Smooth muscle cell (in vitro differentiated cells): ENCODE measurements at regions not wholly inside any gene's neighbourhood (a gene's known extent, or its start where the extent isn't known, plus 50 kb on each side); places are given as distances from the start of the nearest gene placed in this dataset.

Experiments
- DNase-seq: peaks from one replicate; lab custom pipeline; 2025; ENCODE audit not compliant: unreplicated experiment; lab: John Stamatoyannopoulos, UW
- H2AFZ ChIP-seq: fragments of 200-600 bp; sonication (generic); 2 replicates; pipeline ENCODE4 v1.6.0; 2016; ENCODE audit warnings: antibody characterized with exemption, low read depth, mild to moderate bottlenecking
- H3F3A ChIP-seq: fragments of 200-600 bp; sonication (generic); 2 replicates; pipeline ENCODE4 v1.6.0; 2017; ENCODE audit warnings: antibody characterized with exemption, low read depth
- H3K27ac ChIP-seq: fragments of 200-600 bp; sonication (generic); 2 replicates; pipeline ENCODE4 v1.5.1; 2016; ENCODE audit warnings: low read depth, mild to moderate bottlenecking
- H3K27me3 ChIP-seq: fragments of 200-600 bp; sonication (generic); 2 replicates; pipeline ENCODE4 v1.6.1; 2016; ENCODE audit warnings: low read depth, mild to moderate bottlenecking
- H3K36me3 ChIP-seq: fragments of 200-600 bp; sonication (generic); 2 replicates; pipeline ENCODE4 v1.5.1; 2016; ENCODE audit warnings: low read depth
- H3K4me1 ChIP-seq: fragments of 200-600 bp; sonication (generic); 2 replicates; pipeline ENCODE4 v1.5.1; 2016; ENCODE audit warnings: low read depth
- H3K4me2 ChIP-seq: fragments of 200-600 bp; sonication (generic); 2 replicates; pipeline ENCODE4 v1.6.0; 2016; ENCODE audit warnings: mild to moderate bottlenecking
- H3K4me3 ChIP-seq: fragments of 200-600 bp; sonication (generic); 2 replicates; pipeline ENCODE4 v1.5.1; 2016; ENCODE audit warnings: mild to moderate bottlenecking
- H3K79me2 ChIP-seq: fragments of 200-600 bp; sonication (generic); 2 replicates; pipeline ENCODE4 v1.6.0; 2016; ENCODE audit warnings: low read depth, mild to moderate bottlenecking
- H3K9ac ChIP-seq: fragments of 200-600 bp; sonication (generic); 2 replicates; pipeline ENCODE4 v1.6.0; 2016; ENCODE audit warnings: low read depth
- H3K9me3 ChIP-seq: fragments of 200-600 bp; sonication (generic); replicated peaks from 2 replicates; pipeline ENCODE4 v1.5.1; 2016; ENCODE audit warnings: low read depth
- H4K20me1 ChIP-seq: fragments of 200-600 bp; sonication (generic); 2 replicates; pipeline ENCODE4 v1.6.0; 2016; ENCODE audit warnings: low read depth
- WGBS: methylation state at CpG from one replicate; pipeline ENCODE4 v1.1.7; 2016; ENCODE audit warnings: low lambda C conversion rate; 5-methylcytosine and 5-hydroxymethylcytosine counted together
- TF ChIP-seq, protein P1 (sequence below): fragments of 200-600 bp; sonication (generic); IDR thresholded peaks from 2 replicates; pipeline ENCODE4 v1.5.1; 2017; ENCODE audit warnings: borderline replicate concordance, mild to moderate bottlenecking, antibody characterized with exemption; ENCODE audit not compliant: insufficient read depth, poor library complexity, severe bottlenecking

DNA sequence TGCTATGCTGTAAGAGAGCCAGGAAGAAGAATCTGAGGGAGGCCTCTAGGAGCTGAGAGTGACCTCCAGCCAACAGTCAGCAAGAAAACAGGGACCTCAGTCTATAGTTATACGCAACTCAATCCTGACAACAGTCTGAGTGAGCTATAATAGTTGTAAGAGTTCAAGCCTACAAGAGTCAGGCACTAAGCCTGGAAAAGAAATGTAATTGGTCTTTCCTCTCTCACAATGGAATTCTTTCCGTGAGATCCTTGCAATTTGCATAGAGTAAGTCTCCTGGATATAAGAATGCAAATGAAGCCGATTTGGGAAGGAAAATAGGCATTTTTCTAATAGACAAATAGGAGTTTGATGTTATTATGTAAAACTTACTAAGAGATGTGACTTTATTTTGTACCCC is 1332.6 kb upstream of the CELF4 start:
- Histone ChIP-seq H3K27me3 (no peaks in the 10 kb centered on the region), H3F3A (no peaks in the 10 kb centered on the region), H3K36me3 (no peaks in the 10 kb centered on the region), H3K4me2 (no peak overlapping the region), H3K9ac (no peak overlapping the region), H3K79me2 (no peaks in the 10 kb centered on the region), H3K27ac (no peak overlapping the region), H4K20me1 (no peaks in the 10 kb centered on the region), H3K4me1 (no peaks in the 10 kb centered on the region), H3K4me3 (no peak overlapping the region), H2AFZ (no peak overlapping the region), H3K9me3 (no peaks in the 10 kb centered on the region)
- no peak for DNase-seq
- 77% methylated on average over 3 of the region's 3 CpGs for WGBS
- TF ChIP-seq, protein P1, sequence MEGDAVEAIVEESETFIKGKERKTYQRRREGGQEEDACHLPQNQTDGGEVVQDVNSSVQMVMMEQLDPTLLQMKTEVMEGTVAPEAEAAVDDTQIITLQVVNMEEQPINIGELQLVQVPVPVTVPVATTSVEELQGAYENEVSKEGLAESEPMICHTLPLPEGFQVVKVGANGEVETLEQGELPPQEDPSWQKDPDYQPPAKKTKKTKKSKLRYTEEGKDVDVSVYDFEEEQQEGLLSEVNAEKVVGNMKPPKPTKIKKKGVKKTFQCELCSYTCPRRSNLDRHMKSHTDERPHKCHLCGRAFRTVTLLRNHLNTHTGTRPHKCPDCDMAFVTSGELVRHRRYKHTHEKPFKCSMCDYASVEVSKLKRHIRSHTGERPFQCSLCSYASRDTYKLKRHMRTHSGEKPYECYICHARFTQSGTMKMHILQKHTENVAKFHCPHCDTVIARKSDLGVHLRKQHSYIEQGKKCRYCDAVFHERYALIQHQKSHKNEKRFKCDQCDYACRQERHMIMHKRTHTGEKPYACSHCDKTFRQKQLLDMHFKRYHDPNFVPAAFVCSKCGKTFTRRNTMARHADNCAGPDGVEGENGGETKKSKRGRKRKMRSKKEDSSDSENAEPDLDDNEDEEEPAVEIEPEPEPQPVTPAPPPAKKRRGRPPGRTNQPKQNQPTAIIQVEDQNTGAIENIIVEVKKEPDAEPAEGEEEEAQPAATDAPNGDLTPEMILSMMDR, result no peak

DNA sequence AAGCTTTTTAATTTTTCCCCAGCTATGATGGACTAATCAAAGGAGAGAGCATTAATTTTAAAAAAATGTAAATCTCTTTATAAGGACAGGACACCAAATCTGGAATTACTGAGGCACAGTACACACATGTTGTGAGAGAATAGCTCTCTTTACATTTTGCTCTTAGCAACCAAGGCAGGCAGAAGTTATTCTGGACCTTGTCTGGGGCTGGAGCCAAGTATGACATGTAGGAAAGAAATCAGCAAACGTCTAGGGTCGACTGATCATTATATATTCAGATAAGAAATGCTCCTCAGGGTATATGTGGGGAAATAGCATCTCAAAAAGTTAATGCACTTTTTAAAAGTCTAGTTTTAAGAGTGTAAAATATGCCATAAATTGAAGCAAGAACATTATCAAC is 1330.0 kb upstream of the CELF4 start:
- Histone ChIP-seq H3K4me2 (no peak overlapping the region), H3F3A (no peaks in the 10 kb centered on the region), H2AFZ (no peak overlapping the region), H3K27ac (no peak overlapping the region), H4K20me1 (no peaks in the 10 kb centered on the region), H3K27me3 (no peaks in the 10 kb centered on the region), H3K36me3 (no peaks in the 10 kb centered on the region), H3K79me2 (no peaks in the 10 kb centered on the region), H3K4me3 (no peak overlapping the region), H3K4me1 (no peaks in the 10 kb centered on the region), H3K9ac (no peak overlapping the region), H3K9me3 (no peaks in the 10 kb centered on the region)
- TF ChIP-seq, protein P1, result no peak
- no peak for DNase-seq
- 69% methylated on average over 2 of the region's 2 CpGs for WGBS

DNA sequence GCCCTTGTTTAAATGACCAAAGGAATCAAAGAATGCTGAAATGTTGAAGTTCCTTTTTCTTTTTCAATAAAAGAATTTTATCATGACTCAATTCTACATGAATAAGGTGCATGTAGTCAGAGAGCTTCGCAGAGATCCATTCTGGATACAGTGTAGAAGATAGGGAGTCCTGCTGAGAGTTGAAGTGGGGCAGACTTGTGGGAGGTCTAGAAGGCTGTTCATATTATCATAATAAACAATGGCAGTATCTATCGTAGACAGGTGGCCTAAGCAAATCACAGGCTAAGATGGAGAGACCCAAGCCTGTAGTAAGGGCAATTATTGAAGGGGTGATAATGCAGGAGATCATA is 1322.0 kb upstream of the CELF4 start:
- no peak overlapping the region for H3K4me2 ChIP-seq
- no peak overlapping the region for H3K9ac ChIP-seq
- no peaks in the 10 kb centered on the region for H3F3A ChIP-seq
- H3K79me2 ChIP-seq, result no peaks in the 10 kb centered on the region
- no peak overlapping the region for H3K4me3 ChIP-seq
- no peaks in the 10 kb centered on the region for H4K20me1 ChIP-seq
- no peak for DNase-seq
- H2AFZ ChIP-seq, result no peak overlapping the region
- TF ChIP-seq, protein P1, result no peak
- 99% methylated on average over 2 of the region's 2 CpGs for WGBS
- no peak overlapping the region for H3K27ac ChIP-seq
- no peaks in the 10 kb centered on the region for H3K27me3 ChIP-seq
- no peaks in the 10 kb centered on the region for H3K36me3 ChIP-seq
- H3K4me1 ChIP-seq, result no peaks in the 10 kb centered on the region
- H3K9me3 ChIP-seq, result no peaks in the 10 kb centered on the region

DNA sequence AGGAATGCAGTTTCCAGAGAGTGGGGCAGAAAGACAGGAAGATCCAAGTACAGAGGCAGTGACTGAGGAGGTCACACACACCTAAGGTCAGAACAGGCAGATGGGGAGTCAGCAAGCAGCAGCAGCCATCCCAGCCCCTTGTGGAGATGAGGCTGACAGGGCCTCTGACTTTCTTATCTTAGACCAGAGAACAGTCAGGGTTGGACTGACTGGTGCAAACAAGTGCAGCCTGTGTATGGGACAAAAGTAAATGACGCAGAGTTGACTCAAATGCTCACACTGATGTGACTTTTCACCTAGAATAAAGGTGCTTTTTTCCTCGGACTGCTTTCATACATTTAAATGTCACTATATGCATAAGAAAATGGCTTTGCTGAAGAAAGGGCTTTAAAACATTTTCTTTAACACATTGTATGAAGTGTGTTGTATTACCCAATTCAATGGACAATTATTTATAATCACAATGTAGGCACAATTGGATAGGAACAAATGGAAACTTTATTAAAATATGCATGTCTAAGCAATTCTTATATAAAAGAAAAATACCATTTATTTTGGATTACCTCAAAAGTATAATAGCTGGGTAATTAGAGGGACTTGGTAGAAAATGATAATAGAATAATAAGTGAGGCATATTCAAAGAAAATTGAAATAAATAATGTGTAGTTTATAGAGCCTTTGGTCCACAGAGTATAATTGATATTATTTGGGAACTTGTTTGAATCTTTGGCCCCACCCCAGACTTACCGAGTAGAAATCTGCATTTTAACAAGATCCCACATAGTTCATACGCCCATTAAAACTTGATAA is 1321.5 kb upstream of the CELF4 start:
- no peak overlapping the region for H3K27ac ChIP-seq
- H3K9ac ChIP-seq, result no peak overlapping the region
- 82% methylated on average over 4 of the region's 4 CpGs for WGBS
- no peaks in the 10 kb centered on the region for H3K79me2 ChIP-seq
- H3K4me1 ChIP-seq, result no peaks in the 10 kb centered on the region
- H3K9me3 ChIP-seq, result no peaks in the 10 kb centered on the region
- H3K4me2 ChIP-seq, result no peak overlapping the region
- no peaks in the 10 kb centered on the region for H4K20me1 ChIP-seq
- TF ChIP-seq, protein P1, result no peak
- H3F3A ChIP-seq, result no peaks in the 10 kb centered on the region
- no peak for DNase-seq
- no peaks in the 10 kb centered on the region for H3K27me3 ChIP-seq
- no peak overlapping the region for H3K4me3 ChIP-seq
- no peak overlapping the region for H2AFZ ChIP-seq
- H3K36me3 ChIP-seq, result no peaks in the 10 kb centered on the region
